Natural killer cell (primary cell): ENCODE measurements at regions not wholly inside any gene's neighbourhood (a gene's known extent, or its start where the extent isn't known, plus 50 kb on each side); places are given as distances from the start of the nearest gene placed in this dataset.

ENCODE experiments used
- ATAC-seq, 3 donors: fragments of 150-1000 bp in 2 of 3; fragments of 200-7000 bp in 1 of 3; cut with Tn5 transposase; 1 replicate in 1 of 3; 2 replicates in 2 of 3; pipeline ENCODE4 v1.10.0; 2021; ENCODE audit warnings: mild to moderate bottlenecking in 2 of 3, moderate library complexity in 2 of 3
- DNase-seq, 2 donors: peaks; one replicate each; pipeline versions ENCODE4 v3.0.0 to v3.0.0-alpha.2; 2013 to 2021; ENCODE audit warnings: mixed read lengths in 1 of 2
- H3K27ac ChIP-seq: one replicate; pipeline ENCODE4 v1.5.1; 2013; ENCODE audit warnings: mild to moderate bottlenecking, low read length
- H3K27me3 ChIP-seq: one replicate; pipeline ENCODE4 v1.6.1; 2013; ENCODE audit warnings: low read length; ENCODE audit not compliant: control insufficient read depth, insufficient read depth
- H3K36me3 ChIP-seq: one replicate; pipeline ENCODE4 v1.6.1; 2013; ENCODE audit warnings: low read length; ENCODE audit not compliant: control insufficient read depth, insufficient read depth
- H3K4me1 ChIP-seq: one replicate; pipeline ENCODE4 v1.6.1; 2013; ENCODE audit warnings: low read length; ENCODE audit not compliant: control insufficient read depth, insufficient read depth
- H3K4me3 ChIP-seq: one replicate; pipeline ENCODE4 v1.5.1; 2013; ENCODE audit warnings: low read length
- H3K9me3 ChIP-seq: one replicate; pipeline ENCODE4 v1.6.1; 2013; ENCODE audit warnings: low read length; ENCODE audit not compliant: control insufficient read depth, insufficient read depth
- H3K27ac Mint-ChIP-seq, 2 donors: one replicate each; pipeline ENCODE4 v1.8.0; 2022; ENCODE audit warnings: mild to moderate bottlenecking in 2 of 2, mixed read lengths in 2 of 2, moderate library complexity in 1 of 2
- H3K27me3 Mint-ChIP-seq, 2 donors: one replicate each; pipeline ENCODE4 v1.8.0; 2022; ENCODE audit warnings: low read depth in 2 of 2, mixed read lengths in 2 of 2
- H3K36me3 Mint-ChIP-seq: one replicate; pipeline ENCODE4 v1.8.0; 2022; ENCODE audit warnings: mixed read lengths
- H3K4me1 Mint-ChIP-seq, 2 donors: one replicate each; pipeline ENCODE4 v1.8.0; 2022; ENCODE audit warnings: mixed read lengths in 2 of 2
- H3K4me3 Mint-ChIP-seq: one replicate; pipeline ENCODE4 v1.8.0; 2022; ENCODE audit warnings: mild to moderate bottlenecking, moderate library complexity, mixed read lengths
- H3K9me3 Mint-ChIP-seq, 2 donors: one replicate each; pipeline ENCODE4 v1.8.0; 2022; ENCODE audit warnings: mixed read lengths in 2 of 2
- CTCF ChIP-seq: fragments of 200-600 bp; IDR thresholded peaks from one replicate; pipeline ENCODE4 v1.8.0; 2022; ENCODE audit warnings: antibody characterized with exemption
- WGBS: methylation state at CpG from one replicate; pipeline ENCODE4 v1.1.7; 2013; ENCODE audit warnings: missing lambda C conversion rate; ENCODE audit not compliant: insufficient coverage; 5-methylcytosine and 5-hydroxymethylcytosine counted together
- intact Hi-C: fragments of 100-400 bp; cut with micrococcal nuclease; formaldehyde crosslinking; loops from one replicate; pipeline ENCODE4 v1.14.2; 2022

GRCh38 chr2:217177720-217178119 is 317.9 kb upstream of the TNP1 start:
- H3K27ac ChIP-seq, result no peak overlapping the region
- Mint-ChIP-seq H3K4me3 (no peak overlapping the region), H3K27me3 (peaks cover 7 to 10% of the 10 kb centered on the region in 2 donors), H3K36me3 (no peaks in the 10 kb centered on the region), H3K9me3 (no peaks in the 10 kb centered on the region), H3K27ac (no peak overlapping the region), H3K4me1 (no peaks in the 10 kb centered on the region)
- no peaks in the 10 kb centered on the region for H3K4me1 ChIP-seq
- TF ChIP-seq CTCF, result no peak
- no peak for DNase-seq
- no peaks in the 10 kb centered on the region for H3K27me3 ChIP-seq
- no peaks in the 10 kb centered on the region for H3K36me3 ChIP-seq
- H3K4me3 ChIP-seq, result no peak overlapping the region
- no peaks in the 10 kb centered on the region for H3K9me3 ChIP-seq
- ATAC-seq, result no peak
- intact Hi-C loops, result no loop called here

- H3K36me3 Mint-ChIP-seq, result no peaks in the 10 kb centered on the region
- TF ChIP-seq CTCF, result no peak
- Histone ChIP-seq H3K27ac (no peak overlapping the region), H3K4me3 (no peak overlapping the region), H3K4me1 (no peaks in the 10 kb centered on the region), H3K9me3 (no peaks in the 10 kb centered on the region), H3K36me3 (no peaks in the 10 kb centered on the region), H3K27me3 (no peaks in the 10 kb centered on the region)
- intact Hi-C loops, result no loop called here
- H3K27ac Mint-ChIP-seq, result no peak overlapping the region
- no peak overlapping the region for H3K4me3 Mint-ChIP-seq
- no peaks in the 10 kb centered on the region for H3K9me3 Mint-ChIP-seq
- DNase-seq, result no peak
- H3K4me1 Mint-ChIP-seq, result no peaks in the 10 kb centered on the region
- ATAC-seq, result no peak
- H3K27me3 Mint-ChIP-seq, result peaks cover 10 to 13% of the 10 kb centered on the region in 2 donors
These were observed 312.0 kb upstream of the TNP1 start for GRCh38 chr2:217171874-217172273.

GRCh38 chr2:217168496-217168895 is 308.6 kb upstream of the TNP1 start:
- Mint-ChIP-seq H3K4me1 (no peaks in the 10 kb centered on the region), H3K36me3 (no peaks in the 10 kb centered on the region), H3K27me3 (peaks cover 6 to 29% of the 10 kb centered on the region in 2 donors), H3K4me3 (no peak overlapping the region), H3K9me3 (no peaks in the 10 kb centered on the region), H3K27ac (no peak overlapping the region)
- WGBS, result 93% methylated on average over 1 of the region's 1 CpG
- no peak for TF ChIP-seq CTCF
- no peaks in the 10 kb centered on the region for H3K27me3 ChIP-seq
- H3K4me1 ChIP-seq, result no peaks in the 10 kb centered on the region
- DNase-seq (no peak), ATAC-seq (no peak)
- H3K36me3 ChIP-seq, result no peaks in the 10 kb centered on the region
- intact Hi-C loops, result no loop called here
- H3K9me3 ChIP-seq, result no peaks in the 10 kb centered on the region
- no peak overlapping the region for H3K27ac ChIP-seq
- H3K4me3 ChIP-seq, result no peak overlapping the region

GRCh38 chr2:217167531-217167930 is 307.7 kb upstream of the TNP1 start:
- Mint-ChIP-seq H3K4me3 (no peak overlapping the region), H3K27me3 (peaks cover 6 to 21% of the 10 kb centered on the region in 2 donors), H3K36me3 (no peaks in the 10 kb centered on the region), H3K27ac (no peak overlapping the region), H3K9me3 (no peaks in the 10 kb centered on the region), H3K4me1 (peaks cover 5 to 6% of the 10 kb centered on the region in 2 donors)
- Histone ChIP-seq H3K9me3 (no peaks in the 10 kb centered on the region), H3K27ac (no peak overlapping the region), H3K27me3 (no peaks in the 10 kb centered on the region), H3K36me3 (no peaks in the 10 kb centered on the region), H3K4me1 (peaks cover 3% of the 10 kb centered on the region), H3K4me3 (no peak overlapping the region)
- DNase-seq (no peak), ATAC-seq (no peak)
- intact Hi-C loops, result no loop called here
- no peak for TF ChIP-seq CTCF
